ENCODE measurements at regions not wholly inside any gene's neighbourhood (a gene's known extent, or its start where the extent isn't known, plus 50 kb on each side); places are given as distances from the start of the nearest gene placed in this dataset.

DNA sequence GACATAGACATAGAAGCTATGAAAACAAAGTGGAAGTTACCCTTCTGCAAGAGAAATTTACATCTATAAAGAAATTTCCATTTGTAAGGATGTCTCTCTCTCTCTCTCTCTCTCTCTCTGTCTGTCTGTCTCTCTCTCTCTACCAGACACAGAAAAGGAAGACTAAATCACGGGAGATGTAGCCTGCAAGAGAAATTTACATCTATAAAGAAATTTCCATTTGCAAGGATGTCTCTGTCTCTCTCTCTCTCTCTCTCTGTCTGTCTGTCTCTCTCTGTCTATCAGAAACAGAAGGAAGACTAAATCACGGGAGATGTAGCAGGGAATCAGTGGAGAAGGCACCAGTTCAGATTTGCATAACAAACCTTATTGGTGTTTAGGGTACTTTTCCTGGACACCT lies 65.6 kb upstream of the CTSO start:
- TF ChIP-seq, protein P1, sequence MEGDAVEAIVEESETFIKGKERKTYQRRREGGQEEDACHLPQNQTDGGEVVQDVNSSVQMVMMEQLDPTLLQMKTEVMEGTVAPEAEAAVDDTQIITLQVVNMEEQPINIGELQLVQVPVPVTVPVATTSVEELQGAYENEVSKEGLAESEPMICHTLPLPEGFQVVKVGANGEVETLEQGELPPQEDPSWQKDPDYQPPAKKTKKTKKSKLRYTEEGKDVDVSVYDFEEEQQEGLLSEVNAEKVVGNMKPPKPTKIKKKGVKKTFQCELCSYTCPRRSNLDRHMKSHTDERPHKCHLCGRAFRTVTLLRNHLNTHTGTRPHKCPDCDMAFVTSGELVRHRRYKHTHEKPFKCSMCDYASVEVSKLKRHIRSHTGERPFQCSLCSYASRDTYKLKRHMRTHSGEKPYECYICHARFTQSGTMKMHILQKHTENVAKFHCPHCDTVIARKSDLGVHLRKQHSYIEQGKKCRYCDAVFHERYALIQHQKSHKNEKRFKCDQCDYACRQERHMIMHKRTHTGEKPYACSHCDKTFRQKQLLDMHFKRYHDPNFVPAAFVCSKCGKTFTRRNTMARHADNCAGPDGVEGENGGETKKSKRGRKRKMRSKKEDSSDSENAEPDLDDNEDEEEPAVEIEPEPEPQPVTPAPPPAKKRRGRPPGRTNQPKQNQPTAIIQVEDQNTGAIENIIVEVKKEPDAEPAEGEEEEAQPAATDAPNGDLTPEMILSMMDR (IDR thresholded peaks at IDR 0.05), result no peak
- TF ChIP-seq POLR2AphosphoS5 (IDR thresholded peaks at IDR 0.05), result no peak
- TF ChIP-seq POLR2A (IDR thresholded peaks at IDR 0.05), result no peak

All from prostate gland (tissue), 2 donors.